Endodermal cell (in vitro differentiated cells): ENCODE measurements at regions not wholly inside any gene's neighbourhood (a gene's known extent, or its start where the extent isn't known, plus 50 kb on each side); places are given as distances from the start of the nearest gene placed in this dataset.

Experiments
- DNase-seq: peaks from one replicate; pipeline ENCODE4 v3.0.0-alpha.2; 2017
- H3K27ac ChIP-seq: 2 replicates; pipeline ENCODE4 v1.5.1; 2013; ENCODE audit warnings: mild to moderate bottlenecking, low read depth, low read length, moderate library complexity
- H3K27me3 ChIP-seq: 2 replicates; pipeline ENCODE4 v1.6.1; 2013; ENCODE audit warnings: mild to moderate bottlenecking, low read length, moderate library complexity; ENCODE audit not compliant: insufficient read depth, control insufficient read depth, poor library complexity, severe bottlenecking
- H3K36me3 ChIP-seq: 2 replicates; pipeline ENCODE4 v1.7.0; 2013; ENCODE audit warnings: mild to moderate bottlenecking, low read length, moderate library complexity; ENCODE audit not compliant: control insufficient read depth, insufficient read depth
- H3K4me1 ChIP-seq: one replicate; pipeline ENCODE4 v1.7.0; 2013; ENCODE audit warnings: low read length; ENCODE audit not compliant: control insufficient read depth, insufficient read depth
- H3K4me3 ChIP-seq: 2 replicates; pipeline ENCODE4 v1.5.1; 2013; ENCODE audit warnings: mild to moderate bottlenecking, low read length, moderate library complexity
- H3K9ac ChIP-seq: 2 replicates; pipeline ENCODE4 v1.6.1; 2013; ENCODE audit warnings: mild to moderate bottlenecking, low read length, moderate library complexity; ENCODE audit not compliant: poor library complexity, severe bottlenecking; ENCODE audit errors: extremely low read depth
- H3K9me3 ChIP-seq: 2 replicates; pipeline ENCODE4 v1.6.1; 2013; ENCODE audit warnings: mild to moderate bottlenecking, low read length, moderate library complexity; ENCODE audit not compliant: control insufficient read depth
- H3K27ac Mint-ChIP-seq: 2 replicates; pipeline ENCODE4 v1.8.0; 2020; ENCODE audit warnings: mixed read lengths
- H3K27me3 Mint-ChIP-seq: 2 replicates; pipeline ENCODE4 v1.8.0; 2021; ENCODE audit warnings: mild to moderate bottlenecking, mixed read lengths; ENCODE audit not compliant: insufficient read depth
- H3K36me3 Mint-ChIP-seq: 2 replicates; pipeline ENCODE4 v1.8.0; 2020; ENCODE audit warnings: low read depth, mixed read lengths
- H3K4me1 Mint-ChIP-seq: 2 replicates; pipeline ENCODE4 v1.8.0; 2020; ENCODE audit warnings: mixed read lengths
- H3K4me3 Mint-ChIP-seq: 2 replicates; pipeline ENCODE4 v1.8.0; 2020; ENCODE audit warnings: mild to moderate bottlenecking, moderate library complexity, mixed read lengths
- H3K9me3 Mint-ChIP-seq: 2 replicates; pipeline ENCODE4 v1.8.0; 2020; ENCODE audit warnings: mild to moderate bottlenecking, mixed read lengths
- WGBS, 2 experiments: methylation state at CpG; one replicate each; pipeline versions ENCODE4 v1.1.5 to v1.1.7; 2013; ENCODE audit warnings: missing lambda C conversion rate in 2 of 2, mixed read lengths in 1 of 2; ENCODE audit not compliant: insufficient coverage in 1 of 2, insufficient read length in 1 of 2; 5-methylcytosine and 5-hydroxymethylcytosine counted together
- TF ChIP-seq, protein P1 (sequence below): fragments of 200-600 bp; sonication (generic); conservative IDR thresholded peaks from 2 replicates; pipeline ENCODE4 v1.5.0; 2021; ENCODE audit warnings: antibody characterized with exemption, mild to moderate bottlenecking

GRCh38 chr11:112497826-112498225, 237.2 kb upstream of the PLET1 start:
- no peaks in the 10 kb centered on the region for H3K36me3 Mint-ChIP-seq
- DNase-seq, result no peak
- Histone ChIP-seq H3K36me3 (no peaks in the 10 kb centered on the region), H3K27ac (no peak overlapping the region), H3K27me3 (no peaks in the 10 kb centered on the region), H3K9ac (no peak overlapping the region), H3K4me1 (no peaks in the 10 kb centered on the region), H3K4me3 (no peak overlapping the region), H3K9me3 (no peaks in the 10 kb centered on the region)
- H3K4me1 Mint-ChIP-seq, result peaks cover 2% of the 10 kb centered on the region
- H3K9me3 Mint-ChIP-seq, result no peaks in the 10 kb centered on the region
- no peak overlapping the region for H3K27ac Mint-ChIP-seq
- no peak overlapping the region for H3K4me3 Mint-ChIP-seq
- 94 to 100% methylated on average over 1 of the region's 1 CpG for WGBS, 2 experiments
- TF ChIP-seq, protein P1, sequence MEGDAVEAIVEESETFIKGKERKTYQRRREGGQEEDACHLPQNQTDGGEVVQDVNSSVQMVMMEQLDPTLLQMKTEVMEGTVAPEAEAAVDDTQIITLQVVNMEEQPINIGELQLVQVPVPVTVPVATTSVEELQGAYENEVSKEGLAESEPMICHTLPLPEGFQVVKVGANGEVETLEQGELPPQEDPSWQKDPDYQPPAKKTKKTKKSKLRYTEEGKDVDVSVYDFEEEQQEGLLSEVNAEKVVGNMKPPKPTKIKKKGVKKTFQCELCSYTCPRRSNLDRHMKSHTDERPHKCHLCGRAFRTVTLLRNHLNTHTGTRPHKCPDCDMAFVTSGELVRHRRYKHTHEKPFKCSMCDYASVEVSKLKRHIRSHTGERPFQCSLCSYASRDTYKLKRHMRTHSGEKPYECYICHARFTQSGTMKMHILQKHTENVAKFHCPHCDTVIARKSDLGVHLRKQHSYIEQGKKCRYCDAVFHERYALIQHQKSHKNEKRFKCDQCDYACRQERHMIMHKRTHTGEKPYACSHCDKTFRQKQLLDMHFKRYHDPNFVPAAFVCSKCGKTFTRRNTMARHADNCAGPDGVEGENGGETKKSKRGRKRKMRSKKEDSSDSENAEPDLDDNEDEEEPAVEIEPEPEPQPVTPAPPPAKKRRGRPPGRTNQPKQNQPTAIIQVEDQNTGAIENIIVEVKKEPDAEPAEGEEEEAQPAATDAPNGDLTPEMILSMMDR, result no peak
- H3K27me3 Mint-ChIP-seq, result peaks cover 8% of the 10 kb centered on the region

GRCh38 chr11:112498701-112499100, 238.0 kb upstream of the PLET1 start:
- no peaks in the 10 kb centered on the region for H3K36me3 Mint-ChIP-seq

DNA sequence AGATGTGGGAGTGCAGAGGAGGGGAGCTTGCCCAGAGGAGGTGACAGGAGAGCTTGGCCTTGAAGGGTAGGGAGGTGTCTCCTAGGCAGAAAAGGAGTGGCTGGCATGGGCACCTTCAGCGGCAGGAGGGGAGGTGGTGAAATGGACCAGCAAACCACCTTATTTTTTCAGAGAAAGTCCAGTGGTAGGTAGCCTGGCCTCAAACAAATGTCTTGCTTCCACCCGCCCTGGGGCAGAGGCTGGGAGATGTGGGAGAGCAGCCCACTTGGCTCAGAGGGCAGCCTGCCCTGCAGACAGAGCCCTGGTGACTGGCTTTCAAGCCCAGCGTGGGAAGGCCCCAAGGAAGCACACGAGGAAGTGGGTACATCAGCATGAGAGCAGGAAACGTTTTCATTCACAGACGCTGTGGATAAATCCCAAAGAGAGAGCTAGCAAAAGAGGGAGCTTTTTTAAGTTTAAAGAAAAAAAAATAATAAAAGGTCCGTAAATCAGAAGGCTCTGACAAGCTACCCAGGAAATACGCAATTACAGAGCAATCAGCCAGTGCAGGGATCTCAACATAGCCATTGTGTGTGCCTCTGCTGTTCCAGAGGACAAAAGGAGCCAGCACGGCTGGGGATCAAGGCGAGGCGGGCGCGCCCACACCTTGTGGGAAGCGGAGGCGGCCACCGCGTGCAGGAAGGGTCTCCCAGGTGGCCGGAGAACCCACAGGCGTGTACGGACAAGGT, 238.7 kb upstream of the PLET1 start:
- Mint-ChIP-seq H3K4me1 (peaks cover 2% of the 10 kb centered on the region), H3K27ac (no peak overlapping the region), H3K9me3 (no peaks in the 10 kb centered on the region), H3K4me3 (no peak overlapping the region), H3K27me3 (peaks cover 8% of the 10 kb centered on the region), H3K36me3 (no peaks in the 10 kb centered on the region)
- peak; percentile 59 for DNase-seq
- Histone ChIP-seq H3K27me3 (no peaks in the 10 kb centered on the region), H3K9ac (no peak overlapping the region), H3K27ac (no peak overlapping the region), H3K36me3 (no peaks in the 10 kb centered on the region), H3K4me1 (no peaks in the 10 kb centered on the region), H3K4me3 (no peak overlapping the region), H3K9me3 (no peaks in the 10 kb centered on the region)
- WGBS, 2 experiments, result 89 to 90% methylated on average over 13 to 20 of the region's 20 CpGs
- TF ChIP-seq, protein P1, result no peak

More at GRCh38 chr11:112498701-112499100, 238.0 kb upstream of the PLET1 start:
- peaks cover 8% of the 10 kb centered on the region for H3K27me3 Mint-ChIP-seq
- H3K4me1 ChIP-seq, result no peaks in the 10 kb centered on the region
- no peak overlapping the region for H3K9ac ChIP-seq
- H3K4me1 Mint-ChIP-seq, result peaks cover 2% of the 10 kb centered on the region
- TF ChIP-seq, protein P1, result no peak
- no peak overlapping the region for H3K27ac Mint-ChIP-seq
- H3K27ac ChIP-seq, result no peak overlapping the region
- H3K9me3 ChIP-seq, result no peaks in the 10 kb centered on the region
- H3K4me3 Mint-ChIP-seq, result no peak overlapping the region
- H3K36me3 ChIP-seq, result no peaks in the 10 kb centered on the region
- DNase-seq, result no peak
- no peak overlapping the region for H3K4me3 ChIP-seq
- WGBS, 2 experiments, result 86 to 95% methylated on average over 3 to 4 of the region's 5 CpGs
- no peaks in the 10 kb centered on the region for H3K9me3 Mint-ChIP-seq
- H3K27me3 ChIP-seq, result no peaks in the 10 kb centered on the region
